ENCODE measurements at regions not wholly inside any gene's neighbourhood (a gene's known extent, or its start where the extent isn't known, plus 50 kb on each side); places are given as distances from the start of the nearest gene placed in this dataset.

- no peak for TF ChIP-seq MGA (IDR thresholded peaks at IDR 0.05)
These were observed 1796.4 kb downstream of the TP53TG3F start (continued) for GRCh38 chr16:35255816-35256215.

All from K562 (cell line).